Stimulated activated CD4-positive, alpha-beta T cell treated with anti-CD3 and anti-CD28 coated beads, TNF-alpha, amount 100 ng/mL, for 48 hours (primary cell): ENCODE measurements at regions not wholly inside any gene's neighbourhood (a gene's known extent, or its start where the extent isn't known, plus 50 kb on each side); places are given as distances from the start of the nearest gene placed in this dataset.

Experiments used
- DNase-seq, 3 donors: peaks; one replicate each; pipeline ENCODE4 v3.0.0-alpha.2; 2020; ENCODE audit warnings: low read depth in 3 of 3

- no peak for DNase-seq
Measured at GRCh38 chr13:32861304-32861703, 154.9 kb upstream of the KL start.

DNA sequence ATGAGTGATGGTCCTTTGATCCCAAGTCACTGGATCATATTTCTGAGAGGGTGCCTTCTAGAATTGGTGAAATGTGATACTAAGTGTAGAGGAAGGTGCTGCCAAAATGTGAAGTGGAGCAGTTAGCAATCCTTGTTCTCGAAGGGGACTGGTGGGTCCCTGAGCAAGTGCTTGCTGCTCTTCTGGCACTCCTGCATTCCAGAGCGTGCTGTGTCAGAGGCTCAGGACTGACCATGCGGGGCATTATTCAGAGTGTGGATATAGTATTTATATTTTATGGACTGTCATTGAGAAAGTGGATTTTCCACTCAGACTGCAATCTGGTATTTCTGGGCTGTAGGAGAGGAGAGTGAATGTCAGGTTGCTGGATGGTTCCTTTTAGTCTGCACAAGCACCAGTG lies 152.6 kb upstream of the KL start:
- DNase-seq, result no peak

GRCh38 chr13:32866921-32867320 lies 149.3 kb upstream of the KL start:
- no peak for DNase-seq

GRCh38 chr13:32877491-32877890 lies 138.7 kb upstream of the KL start:
- no peak for DNase-seq

DNA sequence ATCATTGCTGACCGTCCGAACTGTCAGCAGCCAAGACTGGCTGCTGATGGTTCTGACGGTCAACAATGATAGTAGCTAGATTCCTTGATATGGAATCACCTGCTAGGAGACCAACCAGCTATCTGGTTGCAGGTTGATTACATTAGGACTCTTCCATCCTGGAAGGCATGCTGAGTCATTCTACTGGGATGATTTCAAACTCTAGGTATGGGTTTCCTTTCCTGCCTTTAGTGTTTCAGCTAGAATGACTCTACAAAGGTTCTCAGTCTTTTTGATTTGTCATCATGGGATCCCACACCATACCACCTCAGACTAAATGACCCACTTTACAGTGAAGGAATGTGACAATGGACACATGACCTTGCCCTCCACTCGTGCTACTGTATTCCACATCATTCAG lies 138.1 kb upstream of the KL start:
- DNase-seq, result no peak

- no peak for DNase-seq
Measured at GRCh38 chr13:32880636-32881035, 135.6 kb upstream of the KL start.

DNA sequence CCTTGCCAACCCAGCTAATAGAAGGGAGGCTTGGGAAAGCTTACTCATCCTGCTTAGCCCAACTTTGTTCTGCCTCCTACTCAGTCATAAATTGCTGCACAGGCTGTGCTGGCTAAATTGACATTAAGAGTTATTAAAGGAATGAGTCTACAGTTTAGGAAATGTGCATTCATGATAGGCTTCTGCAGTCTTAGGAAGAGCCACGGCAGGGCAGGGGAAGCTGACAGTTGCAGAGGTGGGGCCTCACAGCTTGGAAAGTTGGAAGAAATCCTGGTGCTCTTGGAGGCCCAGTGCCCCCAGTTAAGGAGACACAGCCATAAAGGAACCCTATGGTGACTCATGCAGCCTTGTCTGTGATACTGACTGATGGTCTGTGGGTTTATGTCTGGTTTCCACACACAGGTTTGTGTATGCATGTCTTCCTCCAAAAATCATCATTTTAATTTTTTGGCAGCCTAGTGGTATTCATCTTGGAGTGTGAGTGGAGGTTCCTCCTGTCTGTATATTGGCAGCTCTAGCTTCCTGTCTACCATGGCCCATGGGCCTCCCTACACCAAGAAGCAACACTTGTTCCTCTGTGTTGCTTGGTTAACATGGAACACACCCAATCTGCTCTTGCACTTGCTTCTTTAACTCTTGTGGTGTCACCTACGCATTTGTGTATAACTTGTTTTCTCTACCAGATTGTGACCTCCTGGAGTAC lies 135.0 kb upstream of the KL start:
- DNase-seq, result no peak

GRCh38 chr13:32881777-32882145 lies 134.5 kb upstream of the KL start:
- DNase-seq, result no peak

DNA sequence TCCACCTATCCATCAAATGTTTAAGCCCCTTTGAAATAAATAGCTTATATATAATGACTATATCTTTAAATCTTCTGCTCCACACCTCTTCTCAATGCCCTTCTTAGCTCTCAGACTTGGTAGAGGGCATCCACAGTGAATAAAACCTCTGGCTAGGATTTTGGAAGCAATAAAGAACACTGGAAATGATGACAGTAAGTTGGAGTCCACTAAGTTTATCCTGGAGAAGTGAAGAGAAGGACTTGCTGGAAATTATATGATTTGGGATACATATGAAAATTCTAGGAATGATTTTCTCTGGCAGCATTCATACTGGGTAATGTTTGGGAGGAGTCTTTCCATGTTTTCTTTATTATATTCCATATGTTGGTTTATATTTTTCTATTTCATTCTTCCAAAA lies 133.5 kb upstream of the KL start:
- no peak for DNase-seq

DNA sequence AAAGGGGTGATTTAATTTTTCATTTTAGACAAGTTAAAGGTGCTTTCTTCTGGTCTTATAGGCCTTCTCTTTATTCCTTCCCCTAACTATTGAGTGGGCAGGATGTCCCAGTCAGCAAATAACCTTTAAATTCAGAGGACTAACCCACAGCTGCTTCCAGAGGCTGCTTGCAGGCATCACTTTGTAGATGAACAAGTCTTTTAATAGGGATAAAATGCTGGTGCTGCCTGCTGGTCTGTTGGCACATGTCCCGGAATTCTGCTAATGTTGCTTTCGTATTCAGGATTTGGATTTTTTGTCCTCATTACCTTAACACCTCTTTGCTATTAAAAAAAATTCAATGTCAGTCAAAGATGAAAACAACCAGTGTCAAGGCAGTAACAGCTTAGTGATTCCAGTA lies 132.7 kb upstream of the KL start:
- DNase-seq, result no peak

- DNase-seq, result no peak
Measured at GRCh38 chr13:32887617-32888016, 128.6 kb upstream of the KL start.

DNA sequence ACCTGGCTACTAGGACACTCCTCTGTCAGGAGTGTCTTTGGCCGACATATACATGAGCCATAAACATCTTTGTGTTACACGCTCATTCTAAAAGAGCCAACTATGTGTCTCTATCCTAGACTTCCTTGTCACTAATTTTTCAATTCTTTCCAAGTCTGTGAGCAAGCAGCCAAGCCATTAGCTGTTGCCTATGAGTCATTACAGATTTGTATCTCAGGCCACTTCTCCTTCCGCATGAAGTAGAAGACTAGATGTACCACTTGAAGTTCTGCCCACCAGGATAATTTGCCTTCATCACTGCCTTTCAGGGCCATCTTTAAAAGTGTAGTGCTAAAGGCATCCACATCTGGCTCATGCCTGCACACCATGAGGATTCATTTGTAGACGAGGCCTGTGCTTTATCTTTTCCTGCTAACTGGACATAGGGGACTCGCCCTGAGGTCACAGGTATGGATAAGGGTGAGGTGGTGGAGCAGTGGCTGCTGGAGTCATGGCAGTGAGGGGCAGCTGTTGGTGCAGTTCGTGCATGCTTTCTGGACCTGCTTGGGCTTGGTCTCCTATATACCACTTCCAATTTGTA lies 126.1 kb upstream of the KL start:
- no peak for DNase-seq

GRCh38 chr13:32893176-32893575 lies 123.0 kb upstream of the KL start:
- DNase-seq, result no peak

DNA sequence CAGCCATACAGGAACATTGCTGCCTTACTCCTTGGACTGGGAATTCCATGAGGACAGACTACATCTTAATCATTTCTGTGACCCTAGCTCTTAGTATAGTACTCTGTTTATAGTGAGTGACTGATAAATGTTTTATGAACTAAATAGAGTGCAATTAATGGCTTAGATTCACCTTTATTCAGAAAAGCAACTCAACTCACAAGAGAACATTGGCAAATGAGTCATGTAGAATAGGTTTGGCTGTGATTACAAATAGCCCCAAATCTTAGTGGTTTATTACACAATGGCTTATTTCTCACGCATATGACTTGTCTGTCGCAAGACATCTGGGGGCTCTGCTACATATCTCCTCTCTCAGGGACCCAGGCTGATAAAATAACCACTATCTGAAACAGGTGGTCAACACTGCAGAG lies 121.6 kb upstream of the KL start:
- no peak for DNase-seq

GRCh38 chr13:32895296-32895695 lies 120.9 kb upstream of the KL start:
- DNase-seq, result no peak

GRCh38 chr13:32897296-32897695 lies 118.9 kb upstream of the KL start:
- DNase-seq, result no peak

GRCh38 chr13:32902029-32902780 lies 114.0 kb upstream of the KL start:
- DNase-seq, result no peak

DNA sequence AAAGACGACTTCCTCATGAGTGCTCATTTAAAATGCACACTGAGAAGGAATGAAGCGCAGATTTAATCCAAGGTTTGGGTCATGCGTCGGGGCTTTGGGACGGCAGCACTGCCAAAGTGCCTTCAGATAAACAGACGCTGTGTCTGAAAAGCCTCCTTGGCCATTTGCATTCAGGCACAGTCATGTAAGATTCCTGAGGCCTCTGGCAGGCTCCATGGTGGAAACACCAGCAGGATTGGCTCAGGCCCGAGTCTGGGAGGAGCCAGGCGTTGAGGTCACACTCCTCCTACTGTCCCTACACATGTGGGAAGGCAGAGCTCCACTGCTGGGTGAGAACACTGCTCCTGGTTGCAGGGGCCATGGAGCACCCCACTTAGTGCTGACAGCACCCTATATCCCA lies 113.3 kb upstream of the KL start:
- DNase-seq, result no peak

DNA sequence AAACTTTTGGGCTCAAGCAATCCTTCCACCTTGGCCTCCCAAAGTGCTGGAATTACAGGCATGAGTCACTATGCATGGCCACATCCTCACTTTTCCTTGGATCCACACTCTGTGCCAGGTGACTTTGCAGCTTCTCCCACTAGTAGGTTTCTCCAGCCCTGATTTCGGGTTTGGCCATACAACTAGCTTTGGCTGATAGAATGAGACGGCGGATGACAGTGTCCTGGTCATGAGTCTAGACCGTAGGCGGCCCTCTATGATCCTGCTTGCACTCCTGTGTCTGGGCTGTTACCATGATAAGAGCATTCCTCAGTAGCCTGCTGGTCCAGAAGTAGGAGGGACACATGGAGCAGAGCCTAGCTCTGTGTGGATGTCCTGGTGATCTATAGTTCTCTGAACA lies 112.5 kb upstream of the KL start:
- no peak for DNase-seq

GRCh38 chr13:32904266-32904665 lies 112.0 kb upstream of the KL start:
- DNase-seq, result no peak

- no peak for DNase-seq
Measured at GRCh38 chr13:32905063-32905863, 111.0 kb upstream of the KL start.

DNA sequence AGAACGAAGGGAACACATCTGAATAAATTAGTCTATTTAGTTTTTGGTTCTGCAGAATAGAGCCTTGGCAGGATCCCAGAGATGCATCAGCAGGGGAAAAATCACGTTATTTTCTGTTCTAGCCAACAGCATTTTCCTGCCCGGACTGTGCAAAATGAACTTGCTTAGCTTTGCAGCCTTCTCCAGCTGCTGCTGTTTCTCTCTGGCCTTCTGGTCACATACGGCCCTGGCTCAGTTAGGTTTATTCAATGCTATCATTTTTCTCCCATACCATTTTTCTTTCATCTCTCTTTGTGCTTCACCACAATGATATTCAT lies 110.4 kb upstream of the KL start:
- no peak for DNase-seq

DNA sequence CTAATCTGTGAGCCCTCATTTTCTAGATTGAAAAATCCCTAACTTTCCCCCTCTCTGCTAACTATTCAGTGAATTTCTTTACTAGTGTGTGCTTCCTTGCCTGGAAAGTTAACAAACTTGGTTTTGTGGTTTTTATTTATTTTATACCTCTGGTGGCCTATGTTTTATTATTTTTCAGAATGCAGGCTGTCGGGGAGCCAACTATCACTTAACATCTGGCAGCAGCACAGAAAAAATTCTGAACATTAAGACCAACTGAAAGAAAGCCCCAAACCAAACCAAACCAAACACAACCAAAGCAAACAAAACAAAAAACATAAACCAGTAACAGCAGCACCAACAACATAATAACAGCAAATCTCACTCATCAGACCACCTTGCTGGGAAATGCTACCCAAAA lies 109.0 kb upstream of the KL start:
- DNase-seq, result no peak
